Mesenchymal stem cell (in vitro differentiated cells and primary cell): ENCODE measurements at regions not wholly inside any gene's neighbourhood (a gene's known extent, or its start where the extent isn't known, plus 50 kb on each side); places are given as distances from the start of the nearest gene placed in this dataset.

Experiments
- DNase-seq: peaks from one replicate; pipeline ENCODE4 v3.0.0-alpha.2; 2013
- H2AFZ ChIP-seq: one replicate; pipeline ENCODE4 v1.6.1; 2013; ENCODE audit warnings: low read depth, mild to moderate bottlenecking, control low read depth, inconsistent platforms, low read length, moderate library complexity
- H2AK5ac ChIP-seq: 2 replicates; pipeline ENCODE4 v1.6.1; 2013; ENCODE audit warnings: low read length, moderate library complexity, mild to moderate bottlenecking, inconsistent platforms; ENCODE audit not compliant: severe bottlenecking
- H2BK120ac ChIP-seq: one replicate; pipeline ENCODE4 v1.6.1; 2013; ENCODE audit warnings: low read depth, mild to moderate bottlenecking, inconsistent platforms, low read length, moderate library complexity
- H2BK12ac ChIP-seq, 2 experiments: one replicate each; pipeline ENCODE4 v1.6.1; 2013; ENCODE audit warnings: inconsistent platforms in 2 of 2, low read length in 2 of 2, mild to moderate bottlenecking in 2 of 2, moderate library complexity in 2 of 2, control low read depth in 1 of 2
- H2BK15ac ChIP-seq: one replicate; pipeline ENCODE4 v1.6.1; 2013; ENCODE audit warnings: mild to moderate bottlenecking, low read depth, inconsistent platforms; ENCODE audit not compliant: poor library complexity, severe bottlenecking
- H2BK5ac ChIP-seq: 2 replicates; pipeline ENCODE4 v1.6.1; 2013; ENCODE audit warnings: low read depth, mild to moderate bottlenecking, low read length, control low read depth, inconsistent platforms; ENCODE audit not compliant: poor library complexity, severe bottlenecking
- H3K14ac ChIP-seq, 2 experiments: one replicate each; pipeline ENCODE4 v1.6.1; 2013; ENCODE audit warnings: inconsistent platforms in 2 of 2, low read length in 2 of 2, control low read depth in 1 of 2, mild to moderate bottlenecking in 1 of 2, moderate library complexity in 1 of 2
- H3K18ac ChIP-seq, 2 experiments: one replicate each; pipeline ENCODE4 v1.6.1; 2013; ENCODE audit warnings: inconsistent platforms in 2 of 2, low read length in 2 of 2, control low read depth in 1 of 2, low read depth in 1 of 2, mild to moderate bottlenecking in 1 of 2
- H3K23ac ChIP-seq, 2 experiments: one replicate each; pipeline ENCODE4 v1.6.1; 2013; ENCODE audit warnings: inconsistent platforms in 2 of 2, low read length in 2 of 2, mild to moderate bottlenecking in 2 of 2, moderate library complexity in 2 of 2, control low read depth in 1 of 2
- H3K27ac ChIP-seq: 2 replicates; pipeline ENCODE4 v1.5.1; 2013; ENCODE audit warnings: mild to moderate bottlenecking, moderate library complexity, low read length, control low read depth, inconsistent platforms; ENCODE audit not compliant: poor library complexity, severe bottlenecking
- H3K27me3 ChIP-seq, 2 experiments: 2 replicates each; pipeline versions ENCODE4 v1.6.1 to v1.7.0; 2013; ENCODE audit warnings: low read length in 2 of 2, mild to moderate bottlenecking in 2 of 2, moderate library complexity in 2 of 2, control low read depth in 1 of 2, inconsistent platforms in 1 of 2; ENCODE audit not compliant: control insufficient read depth in 1 of 2, insufficient read depth in 1 of 2
- H3K36me3 ChIP-seq, 2 experiments: 2 replicates each; pipeline versions ENCODE4 v1.6.1 to v1.7.0; 2013; ENCODE audit warnings: low read length in 2 of 2, control low read depth in 1 of 2, inconsistent platforms in 1 of 2, low read depth in 1 of 2, mild to moderate bottlenecking in 1 of 2; ENCODE audit not compliant: insufficient read depth in 2 of 2, control insufficient read depth in 1 of 2
- H3K4ac ChIP-seq, 2 experiments: one replicate each; pipeline ENCODE4 v1.6.1; 2013; ENCODE audit warnings: inconsistent platforms in 2 of 2, low read length in 2 of 2, mild to moderate bottlenecking in 2 of 2, moderate library complexity in 2 of 2, control low read depth in 1 of 2, low read depth in 1 of 2
- H3K4me1 ChIP-seq: 2 replicates; pipeline ENCODE4 v1.6.1; 2013; ENCODE audit warnings: low read depth, low read length, control low read depth; ENCODE audit not compliant: control insufficient read depth, insufficient read depth
- H3K4me2 ChIP-seq: 2 replicates; pipeline ENCODE4 v1.6.1; 2013; ENCODE audit warnings: low read length, mild to moderate bottlenecking, inconsistent platforms; ENCODE audit not compliant: poor library complexity, severe bottlenecking
- H3K4me3 ChIP-seq, 2 experiments: 2 replicates each; pipeline versions ENCODE4 v1.5.1 to v1.7.0; 2013; ENCODE audit warnings: low read length in 2 of 2, mild to moderate bottlenecking in 2 of 2, control low read depth in 1 of 2, low read depth in 1 of 2; ENCODE audit not compliant: insufficient read depth in 1 of 2
- H3K79me1 ChIP-seq: replicated peaks from 2 replicates; pipeline ENCODE4 v1.6.1; 2013; ENCODE audit warnings: mild to moderate bottlenecking, control low read depth, low read length, inconsistent platforms; ENCODE audit not compliant: poor library complexity, severe bottlenecking
- H3K9ac ChIP-seq: 2 replicates; pipeline ENCODE4 v1.7.0; 2013; ENCODE audit warnings: mild to moderate bottlenecking, low read length, moderate library complexity
- H3K9me3 ChIP-seq: 2 replicates; pipeline ENCODE4 v1.7.0; 2013; ENCODE audit warnings: mild to moderate bottlenecking, low read length; ENCODE audit not compliant: control insufficient read depth
- H4K8ac ChIP-seq: one replicate; pipeline ENCODE4 v1.6.1; 2013; ENCODE audit warnings: inconsistent platforms, mild to moderate bottlenecking, low read length, moderate library complexity
- H4K91ac ChIP-seq: one replicate; pipeline ENCODE4 v1.6.1; 2013; ENCODE audit warnings: mild to moderate bottlenecking, low read length, inconsistent platforms
- WGBS: methylation state at CpG from one replicate; pipeline ENCODE4 v1.1.7; 2013; ENCODE audit warnings: mixed read lengths; 5-methylcytosine and 5-hydroxymethylcytosine counted together

DNA sequence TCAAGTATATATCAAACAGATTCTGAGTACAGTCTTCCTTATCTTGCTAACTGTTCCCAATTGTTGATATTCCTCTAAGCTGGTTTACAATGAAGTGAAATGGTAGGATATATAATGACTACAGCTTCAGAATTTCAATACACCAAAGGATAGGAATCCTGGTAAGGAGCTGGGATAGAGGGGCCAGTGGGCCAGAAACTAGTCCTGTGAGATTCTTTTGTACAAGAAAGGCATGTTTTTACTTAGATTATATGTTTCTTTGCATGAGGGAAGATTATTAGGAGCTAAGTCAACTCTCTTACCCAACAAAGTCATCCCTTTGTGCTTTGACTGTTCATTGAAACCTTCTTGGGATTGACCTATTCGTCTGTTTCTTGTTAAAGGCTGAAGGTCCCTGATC is 435.7 kb downstream of the PLK2 start:
- H3K23ac ChIP-seq, result no peak overlapping the region
- H2AK5ac ChIP-seq, result no peak overlapping the region
- no peak overlapping the region for H3K4me3 ChIP-seq
- H3K9ac ChIP-seq, result no peak overlapping the region
- H2BK15ac ChIP-seq, result no peak overlapping the region
- no peaks in the 10 kb centered on the region for H3K36me3 ChIP-seq
- DNase-seq, result no peak
- H3K27me3 ChIP-seq, result no peaks in the 10 kb centered on the region
- no peaks in the 10 kb centered on the region for H3K79me1 ChIP-seq
- WGBS, result no CpG with 5 or more reads among the region's 1 CpG
- no peak overlapping the region for H3K4ac ChIP-seq
- H4K91ac ChIP-seq, result no peak overlapping the region
- no peak overlapping the region for H3K4me2 ChIP-seq
- H3K4me1 ChIP-seq, result no peaks in the 10 kb centered on the region
- H4K8ac ChIP-seq, result no peak overlapping the region
- no peak overlapping the region for H2BK5ac ChIP-seq
- H2BK120ac ChIP-seq, result no peak overlapping the region
- no peak overlapping the region for H3K18ac ChIP-seq
- no peaks in the 10 kb centered on the region for H3K9me3 ChIP-seq
- no peak overlapping the region for H3K14ac ChIP-seq
- H2BK12ac ChIP-seq, result no peak overlapping the region
- H3K27ac ChIP-seq, result no peak overlapping the region
- H2AFZ ChIP-seq, result no peak overlapping the region

GRCh38 chr5:58022055-58022454 is 437.8 kb downstream of the PLK2 start:
- WGBS, result 82% methylated on average over 2 of the region's 2 CpGs
- Histone ChIP-seq H3K27ac (no peak overlapping the region), H3K4me3 (no peak overlapping the region), H2BK12ac (no peak overlapping the region), H4K8ac (no peak overlapping the region), H4K91ac (no peak overlapping the region), H3K23ac (no peak overlapping the region), H2BK120ac (no peak overlapping the region), H3K27me3 (no peaks in the 10 kb centered on the region), H3K4me1 (no peaks in the 10 kb centered on the region), H3K14ac (no peak overlapping the region), H3K9ac (no peak overlapping the region), H3K79me1 (no peaks in the 10 kb centered on the region), H2BK5ac (no peak overlapping the region), H2AK5ac (no peak overlapping the region), H3K36me3 (no peaks in the 10 kb centered on the region), H2AFZ (no peak overlapping the region), H3K4ac (no peak overlapping the region), H2BK15ac (no peak overlapping the region), H3K18ac (no peak overlapping the region), H3K9me3 (no peaks in the 10 kb centered on the region), H3K4me2 (no peak overlapping the region)
- DNase-seq, result peak; percentile 64

GRCh38 chr5:58021466-58021865 is 438.4 kb downstream of the PLK2 start:
- Histone ChIP-seq H3K27ac (no peak overlapping the region), H3K9me3 (no peaks in the 10 kb centered on the region), H3K36me3 (no peaks in the 10 kb centered on the region), H3K14ac (no peak overlapping the region), H3K4me3 (no peak overlapping the region), H2BK15ac (no peak overlapping the region), H4K8ac (no peak overlapping the region), H3K23ac (no peak overlapping the region), H2BK120ac (no peak overlapping the region), H3K79me1 (no peaks in the 10 kb centered on the region), H2AK5ac (no peak overlapping the region), H3K4ac (no peak overlapping the region), H3K27me3 (no peaks in the 10 kb centered on the region), H3K4me2 (no peak overlapping the region), H2BK5ac (no peak overlapping the region), H3K18ac (no peak overlapping the region), H2BK12ac (no peak overlapping the region), H4K91ac (no peak overlapping the region), H3K9ac (no peak overlapping the region), H3K4me1 (no peaks in the 10 kb centered on the region), H2AFZ (no peak overlapping the region)
- WGBS, result 90% methylated on average over 2 of the region's 3 CpGs
- DNase-seq, result no peak

- 39% methylated on average over 3 of the region's 3 CpGs for WGBS
- Histone ChIP-seq H2BK5ac (no peak overlapping the region), H3K18ac (peak overlapping the region in 1 of 2 experiments; percentile 48), H3K4me3 (no peak overlapping the region), H3K27me3 (no peaks in the 10 kb centered on the region), H3K4ac (peak overlapping the region in 1 of 2 experiments; percentile 64), H3K14ac (no peak overlapping the region), H2BK120ac (no peak overlapping the region), H3K23ac (no peak overlapping the region), H3K36me3 (no peaks in the 10 kb centered on the region), H2BK15ac (no peak overlapping the region), H3K4me1 (no peaks in the 10 kb centered on the region), H2BK12ac (no peak overlapping the region), H4K8ac (peak overlapping the region; percentile 28), H2AFZ (no peak overlapping the region), H3K9me3 (no peaks in the 10 kb centered on the region), H3K79me1 (no peaks in the 10 kb centered on the region), H3K4me2 (no peak overlapping the region), H4K91ac (no peak overlapping the region), H2AK5ac (no peak overlapping the region), H3K27ac (no peak overlapping the region), H3K9ac (no peak overlapping the region)
- peak; percentile 5 for DNase-seq
These were observed 440.3 kb downstream of the PLK2 start for GRCh38 chr5:58019614-58020013.
